GM21367 (cell line): ENCODE measurements at regions not wholly inside any gene's neighbourhood (a gene's known extent, or its start where the extent isn't known, plus 50 kb on each side); places are given as distances from the start of the nearest gene placed in this dataset.

ENCODE experiments used
- ATAC-seq: cut with Tn5 transposase; IDR thresholded peaks from one replicate; pipeline ENCODE4 v1.9.1; 2021; ENCODE audit not compliant: unreplicated experiment

DNA sequence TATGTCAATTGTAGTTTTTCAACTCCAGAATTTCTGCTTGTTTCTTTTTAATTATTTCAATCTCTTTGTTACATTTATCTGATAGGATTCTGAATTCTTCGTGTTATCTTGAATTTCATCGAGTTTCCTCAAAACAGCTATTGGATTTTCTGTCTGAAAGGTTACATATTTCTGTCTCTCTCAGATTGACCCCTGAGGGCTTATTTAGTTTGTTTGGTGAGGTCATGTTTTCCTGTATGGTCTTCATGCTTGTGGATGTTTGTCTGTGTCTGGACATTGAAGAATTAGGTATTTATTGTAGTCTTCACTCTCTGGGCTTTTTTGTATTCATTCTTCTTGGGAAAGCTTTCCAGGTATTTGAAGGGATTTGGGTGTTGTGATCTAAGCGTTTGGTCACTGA, 85.6 kb downstream of the SNAPC1 start:
- ATAC-seq: no peak

DNA sequence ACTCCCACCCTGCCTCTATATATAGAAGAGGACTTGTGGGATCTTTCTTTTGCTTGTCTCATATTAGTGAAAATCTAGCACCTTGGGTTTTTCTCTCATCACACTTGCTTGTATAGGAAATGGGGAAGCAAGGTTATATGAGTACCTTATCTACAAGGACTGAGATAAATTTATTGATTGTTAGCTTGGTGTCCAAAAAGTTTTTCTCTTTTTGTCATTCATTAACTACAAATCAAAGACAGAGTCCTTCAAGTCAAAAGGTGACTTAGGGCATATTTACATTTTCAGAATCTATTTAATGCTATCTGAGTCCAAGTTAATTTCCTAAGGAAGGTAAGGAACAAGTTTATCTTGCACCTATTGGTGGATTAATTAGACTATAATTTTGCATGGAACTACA, 92.7 kb downstream of the SNAPC1 start:
- no peak for ATAC-seq

DNA sequence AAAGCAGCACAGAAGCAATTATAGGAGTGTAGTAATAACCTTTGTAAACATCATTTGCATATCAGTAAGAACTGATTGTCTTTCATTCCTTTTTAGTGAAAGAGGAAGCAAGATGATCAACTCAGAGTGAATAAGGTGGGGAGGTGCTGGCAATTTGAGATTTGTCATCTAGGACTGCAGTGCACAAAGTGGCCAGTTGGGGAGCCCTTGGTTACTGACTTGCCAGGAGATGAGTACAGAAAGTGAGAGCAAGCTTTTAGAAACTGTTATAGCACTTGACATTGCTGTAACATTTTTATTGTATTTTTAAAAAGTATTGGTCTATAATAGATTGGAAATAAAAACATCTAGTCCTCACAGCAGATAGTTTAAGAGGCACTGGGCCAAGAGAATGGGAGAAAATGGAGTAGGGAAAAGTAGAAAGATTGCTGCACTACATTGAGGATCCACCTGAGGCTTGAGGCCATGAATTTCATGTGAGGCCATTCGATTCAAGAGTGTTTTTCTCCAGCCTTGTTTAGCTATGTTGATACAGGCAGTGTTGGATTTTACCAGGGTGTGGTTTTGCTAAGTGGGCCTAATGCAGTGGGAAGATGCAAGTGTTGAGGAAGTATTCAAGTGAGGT, 98.2 kb downstream of the SNAPC1 start:
- ATAC-seq: peak; percentile 97

DNA sequence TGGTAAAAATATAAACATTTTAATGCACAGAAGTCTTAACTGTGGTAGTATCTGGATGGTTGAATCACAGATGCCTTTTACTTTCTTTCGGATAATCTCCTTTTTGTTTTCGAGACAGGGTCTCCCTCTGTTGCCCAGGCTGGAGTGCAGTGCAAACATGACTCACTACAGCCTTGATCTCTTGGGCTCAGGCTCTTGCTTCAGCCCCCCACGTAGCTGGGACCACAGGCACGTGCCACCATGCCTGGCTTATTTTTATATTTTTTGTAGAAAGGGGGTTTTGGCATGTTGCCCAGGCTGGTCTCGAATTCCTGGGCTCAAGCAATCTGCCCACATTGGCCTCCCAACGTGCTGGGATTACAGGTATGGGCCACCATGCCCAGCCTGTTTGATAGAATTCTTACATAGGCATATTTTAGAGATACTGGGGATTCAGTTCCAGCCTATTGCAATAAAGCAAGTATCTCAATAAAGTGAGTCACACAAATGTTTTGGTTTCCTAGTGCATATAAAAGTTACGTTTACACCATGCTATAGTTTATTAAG, 99.2 kb downstream of the SNAPC1 start:
- ATAC-seq: no peak

DNA sequence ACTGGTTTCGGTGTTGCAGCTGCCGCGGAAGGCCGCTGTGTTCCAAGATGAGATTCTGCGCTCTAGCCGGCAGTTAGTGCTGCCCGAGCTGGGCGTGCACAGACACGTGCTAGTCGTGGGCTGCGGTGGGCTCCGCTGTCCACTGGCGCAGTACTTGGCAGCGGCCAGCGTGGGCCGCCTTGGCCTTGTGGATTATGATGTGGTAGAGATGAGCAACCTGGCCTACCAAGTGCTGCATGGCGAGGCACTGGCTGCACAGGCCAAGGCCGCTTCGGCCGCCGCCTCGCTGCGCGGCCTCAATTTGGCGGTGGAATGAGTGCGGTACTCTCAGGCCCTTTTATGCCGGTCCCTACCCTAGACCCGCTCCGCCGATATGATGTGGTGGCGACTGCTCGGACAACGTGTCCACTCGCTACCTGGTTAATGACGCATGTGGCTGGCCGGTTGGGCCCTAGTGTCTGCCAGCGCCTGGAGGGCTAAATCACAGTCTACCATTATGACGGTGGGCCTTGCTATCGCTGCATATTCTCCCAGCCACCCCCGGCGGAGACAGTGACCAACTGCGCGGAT, 102.2 kb downstream of the SNAPC1 start:
- ATAC-seq: no peak

DNA sequence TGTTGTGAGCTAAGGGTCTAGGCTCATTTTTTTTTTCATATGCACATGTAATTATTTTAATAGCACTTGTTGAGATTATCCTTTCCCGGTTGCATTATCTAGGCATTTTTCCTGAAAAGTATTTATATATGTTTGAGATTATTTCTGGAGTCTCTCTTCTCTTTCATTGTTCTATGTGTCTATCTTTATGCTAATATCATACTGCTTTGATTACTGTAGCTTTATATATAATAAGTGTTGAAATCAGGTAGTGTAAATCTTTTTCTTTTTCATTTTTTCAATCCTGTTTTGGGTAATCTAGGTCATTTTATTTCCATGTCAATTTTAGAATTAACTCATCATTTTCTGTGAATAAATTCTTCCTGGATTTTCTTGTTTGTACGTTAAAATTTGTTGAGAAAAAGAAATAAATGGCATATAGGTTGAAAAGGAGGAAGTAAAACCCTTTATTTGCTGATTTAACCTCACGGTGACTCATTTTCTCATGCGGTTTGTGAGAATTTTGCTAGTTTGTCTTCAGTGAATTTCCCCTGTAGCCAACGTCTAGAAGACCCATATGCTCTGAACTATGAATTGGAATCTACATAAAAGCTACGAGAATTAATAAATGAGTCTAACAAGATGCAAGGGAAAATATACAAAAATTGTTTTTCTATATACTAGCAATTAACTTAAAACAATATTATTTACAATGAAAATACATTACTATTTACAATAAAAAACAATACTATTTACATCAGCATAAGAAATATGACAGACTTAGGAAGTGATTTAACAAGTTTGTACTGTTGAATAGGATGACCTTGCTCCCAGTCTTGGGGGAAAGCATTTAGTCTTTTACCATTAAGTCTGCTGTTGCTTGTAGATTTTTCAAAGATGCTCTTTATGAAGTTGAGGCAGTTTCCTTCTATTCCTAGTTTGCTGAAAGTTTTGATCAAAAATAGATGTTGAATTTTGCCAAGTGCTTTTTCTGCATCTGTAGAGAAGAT, 105.0 kb downstream of the SNAPC1 start:
- ATAC-seq: peak; percentile 96

DNA sequence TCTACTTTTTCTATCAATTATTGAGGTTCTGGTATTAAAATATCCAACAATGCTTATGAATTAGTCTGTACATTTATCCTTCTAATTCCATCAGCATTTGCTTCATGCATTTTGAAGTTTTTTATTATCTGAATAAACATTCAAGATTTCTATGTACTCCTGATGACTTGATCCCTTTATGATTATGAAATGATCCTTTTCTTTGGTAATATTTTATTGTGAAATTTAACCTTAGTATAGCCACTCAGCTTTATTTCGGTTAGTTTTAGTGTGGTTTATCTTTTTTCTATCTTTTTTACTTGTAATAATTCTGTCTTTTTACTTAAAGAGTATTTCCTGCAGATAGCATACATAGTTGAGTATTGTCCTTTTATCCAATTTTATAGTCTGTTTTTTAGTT, 106.6 kb downstream of the SNAPC1 start:
- no peak for ATAC-seq

DNA sequence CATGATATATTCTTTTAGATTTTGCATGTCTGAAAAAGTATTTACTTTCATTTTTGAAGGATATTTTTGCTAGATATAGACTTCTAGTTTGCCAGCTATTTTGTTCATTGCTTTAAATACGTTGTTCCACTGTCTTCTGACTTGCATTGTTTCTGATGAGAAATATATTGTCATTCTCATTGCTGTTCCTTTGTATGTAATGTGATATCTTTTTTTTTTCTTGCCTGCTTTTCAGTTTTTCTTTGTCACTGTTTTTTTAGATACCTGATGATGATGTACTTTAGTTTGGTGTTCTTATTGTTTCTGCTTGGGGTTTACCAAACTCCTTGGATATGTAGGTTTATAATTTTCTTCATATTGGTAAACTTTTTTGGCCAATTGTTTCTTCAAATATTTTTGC, 107.9 kb downstream of the SNAPC1 start:
- no peak for ATAC-seq

DNA sequence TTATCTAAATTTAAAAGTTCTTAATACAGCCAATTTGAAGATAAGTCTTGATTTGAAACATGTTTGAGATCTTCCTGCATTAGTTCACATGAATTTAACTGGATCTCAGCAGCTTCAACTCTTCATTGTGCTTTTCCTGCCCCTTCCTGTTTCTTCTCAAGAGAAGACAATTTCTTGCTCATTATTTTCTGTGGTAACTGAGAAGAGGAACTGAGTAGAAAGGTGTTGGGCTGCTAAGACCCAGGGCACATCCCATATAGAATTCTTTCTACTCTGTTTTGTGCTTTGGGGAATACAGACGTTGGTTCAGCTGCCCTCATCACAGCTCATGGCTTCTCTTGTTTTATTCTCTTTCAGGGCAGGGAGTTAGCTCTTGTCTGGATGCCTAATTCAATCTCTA, 110.2 kb downstream of the SNAPC1 start:
- peak; percentile 97 for ATAC-seq

DNA sequence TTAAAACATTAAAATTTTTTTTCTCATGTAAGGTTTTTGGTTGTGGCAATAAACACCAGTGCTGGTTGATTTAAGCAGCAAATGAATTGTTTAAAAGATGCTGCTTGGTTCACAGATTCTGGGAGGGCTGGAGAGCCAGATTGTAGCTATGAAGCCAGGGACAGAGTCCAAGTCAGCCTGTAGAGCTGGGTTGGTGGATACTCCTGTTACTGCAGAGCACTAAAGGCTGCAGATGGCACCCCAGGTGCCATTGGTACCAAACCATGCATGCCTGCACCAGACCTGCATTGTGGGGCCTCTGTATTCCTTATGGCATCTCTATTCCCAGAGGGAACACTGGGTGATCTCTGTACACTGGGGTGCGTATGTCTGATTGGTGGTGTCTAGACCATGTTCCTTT, 113.3 kb downstream of the SNAPC1 start:
- no peak for ATAC-seq

DNA sequence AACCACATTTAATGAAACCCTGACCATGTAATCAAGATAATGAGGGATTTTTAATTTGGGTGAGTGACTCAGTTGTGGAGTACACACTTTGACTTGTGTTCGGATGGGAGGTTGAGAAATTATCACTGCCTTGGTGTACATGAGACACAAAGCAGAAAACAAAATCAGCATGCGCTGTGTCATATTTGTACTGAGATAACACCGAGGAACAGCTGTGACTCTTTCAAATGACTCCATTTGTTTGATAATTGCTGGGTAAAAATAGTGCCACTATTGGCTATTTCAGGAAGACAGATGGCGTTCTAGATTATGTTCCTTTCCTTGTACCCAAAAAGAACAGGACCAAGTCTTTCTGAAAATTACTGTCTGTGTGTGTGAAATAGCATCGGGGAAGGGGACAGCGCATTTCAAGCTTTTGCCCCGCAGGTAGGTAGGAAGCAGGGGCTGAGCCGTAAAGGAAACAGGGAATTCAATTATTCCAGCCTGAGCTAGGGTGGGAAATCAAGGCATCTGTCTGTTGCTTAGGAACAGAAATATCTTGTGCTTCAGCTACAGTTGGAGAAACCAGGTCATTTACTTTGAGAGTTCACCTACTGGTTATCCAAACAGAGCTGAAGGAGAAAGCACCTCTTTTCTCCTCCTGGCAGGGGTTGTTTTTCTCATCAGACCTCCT, 114.3 kb downstream of the SNAPC1 start:
- ATAC-seq: no peak

DNA sequence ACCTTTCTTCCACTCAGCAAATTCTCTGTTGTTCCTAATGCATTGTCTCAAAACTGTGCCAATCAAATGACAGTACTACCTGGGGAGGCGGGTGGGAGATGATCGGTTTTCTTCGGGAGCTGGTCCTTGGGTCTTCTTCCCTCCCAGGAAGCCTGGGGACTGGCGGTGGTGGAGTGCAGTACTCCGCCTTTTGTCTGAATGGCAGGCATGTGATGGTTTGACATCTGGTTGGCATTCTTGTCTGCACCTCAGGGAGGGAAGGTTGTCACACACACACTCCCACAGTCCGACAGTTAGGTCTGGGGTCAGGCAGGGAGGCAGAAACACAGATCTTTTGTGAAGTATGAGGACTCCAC, 114.8 kb downstream of the SNAPC1 start:
- ATAC-seq: no peak

DNA sequence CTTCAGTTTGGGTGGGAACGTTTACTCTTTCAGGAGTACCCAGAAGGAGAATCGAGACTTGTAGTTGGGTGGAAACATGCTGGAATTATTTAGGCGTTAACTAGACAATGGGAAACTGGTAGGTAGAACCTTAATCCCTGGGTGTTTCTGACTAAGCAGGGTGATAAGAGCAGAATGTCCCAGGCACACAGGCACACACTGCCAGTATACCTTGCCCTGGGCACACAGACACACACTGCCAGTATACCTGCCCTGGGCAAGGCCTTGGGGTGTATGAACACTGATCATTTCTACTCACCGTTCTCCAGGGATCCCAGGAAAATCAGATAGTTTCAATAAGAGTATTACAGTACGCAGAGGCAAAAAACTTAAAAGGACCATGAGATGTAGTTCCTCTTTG, 115.5 kb downstream of the SNAPC1 start:
- no peak for ATAC-seq

DNA sequence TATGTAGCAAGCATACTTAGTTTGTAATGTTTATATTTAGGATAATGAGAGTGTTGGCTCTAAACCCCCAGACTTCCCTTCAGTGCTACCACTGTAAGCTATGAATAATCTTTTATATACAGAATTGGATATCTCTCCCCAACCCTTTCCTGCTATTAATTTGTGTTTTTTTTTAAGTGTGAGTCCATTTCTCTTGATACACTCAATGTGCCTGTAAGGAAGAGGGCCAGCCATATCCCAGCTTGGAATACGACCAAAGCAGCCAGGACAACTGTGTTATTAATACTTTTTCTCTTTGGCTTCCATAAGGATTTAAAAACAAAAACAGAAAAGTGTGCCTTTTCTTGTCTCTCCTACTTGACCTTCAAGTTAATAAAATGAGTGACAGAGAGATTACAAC, 116.7 kb downstream of the SNAPC1 start:
- ATAC-seq: no peak

DNA sequence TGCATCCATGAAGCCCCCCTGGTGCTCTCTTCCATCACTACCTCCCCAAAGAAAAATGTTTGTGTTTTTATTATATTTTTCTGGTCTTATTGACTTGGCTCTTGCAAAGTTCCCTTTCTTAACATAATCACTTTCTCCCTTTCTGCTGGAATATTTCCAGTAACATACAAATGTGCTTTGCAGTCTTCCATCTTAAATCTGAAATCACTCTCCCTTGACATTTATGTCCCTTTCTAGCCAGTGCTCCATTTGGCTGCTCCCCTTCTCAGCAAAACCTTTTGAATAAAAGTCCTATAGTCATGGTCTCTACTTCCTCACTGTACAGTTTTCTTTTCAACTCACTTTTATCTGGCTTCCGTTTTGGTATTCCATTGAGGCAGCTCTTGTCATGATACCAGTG, 118.8 kb downstream of the SNAPC1 start:
- no peak for ATAC-seq

DNA sequence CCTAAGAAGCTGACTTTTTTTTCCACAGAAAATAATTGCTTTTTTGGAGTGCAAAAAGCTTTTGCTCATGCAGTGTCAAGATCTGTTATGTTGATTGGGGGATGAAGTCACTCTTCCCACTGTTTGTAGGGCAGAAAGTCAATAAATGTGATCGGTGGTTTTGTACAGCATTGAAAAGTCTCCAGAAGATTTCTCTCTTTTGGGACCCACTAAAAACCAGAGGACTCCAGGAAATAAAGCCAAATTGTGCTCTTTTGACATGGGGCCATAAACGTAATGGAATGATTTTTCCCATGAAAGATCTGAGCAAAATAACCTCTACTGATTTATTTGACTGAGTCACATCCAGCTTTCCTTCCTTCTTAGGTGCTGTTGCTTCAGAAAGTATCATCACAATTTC, 122.5 kb downstream of the SNAPC1 start:
- no peak for ATAC-seq

DNA sequence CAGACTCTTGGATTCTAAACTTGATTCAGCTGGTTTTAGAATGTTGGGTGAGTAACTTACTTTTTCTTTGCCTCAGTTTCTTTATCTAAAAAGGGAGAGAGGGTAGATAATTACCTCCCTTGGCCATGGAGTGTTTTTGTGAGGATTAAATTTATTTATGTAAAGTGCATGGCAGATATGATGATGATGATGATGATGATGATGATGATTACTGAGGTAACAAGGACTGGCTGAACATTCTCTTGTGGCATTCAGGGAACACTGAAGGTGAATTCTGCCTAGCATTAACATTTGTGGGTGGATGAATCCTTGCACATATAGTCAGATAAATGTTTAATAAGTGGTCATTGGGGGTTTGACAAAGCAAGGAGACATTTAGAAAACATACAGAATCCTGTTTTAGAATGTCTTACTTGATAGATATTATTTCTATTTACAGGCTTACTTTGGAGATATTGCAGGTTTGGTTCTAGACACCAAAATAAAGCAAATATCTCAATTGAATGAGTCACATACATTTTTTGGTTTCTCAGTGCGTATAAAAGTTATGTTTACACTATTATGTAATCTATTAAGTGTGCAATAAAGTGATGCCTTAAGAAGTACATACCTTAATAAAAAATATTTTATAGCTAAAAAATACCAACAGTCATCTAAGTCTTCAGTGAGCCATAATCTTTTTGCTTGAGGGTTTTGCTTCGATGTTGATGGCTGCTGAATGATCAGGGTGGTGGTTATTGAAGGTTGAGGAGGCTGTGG, 123.2 kb downstream of the SNAPC1 start:
- no peak for ATAC-seq

DNA sequence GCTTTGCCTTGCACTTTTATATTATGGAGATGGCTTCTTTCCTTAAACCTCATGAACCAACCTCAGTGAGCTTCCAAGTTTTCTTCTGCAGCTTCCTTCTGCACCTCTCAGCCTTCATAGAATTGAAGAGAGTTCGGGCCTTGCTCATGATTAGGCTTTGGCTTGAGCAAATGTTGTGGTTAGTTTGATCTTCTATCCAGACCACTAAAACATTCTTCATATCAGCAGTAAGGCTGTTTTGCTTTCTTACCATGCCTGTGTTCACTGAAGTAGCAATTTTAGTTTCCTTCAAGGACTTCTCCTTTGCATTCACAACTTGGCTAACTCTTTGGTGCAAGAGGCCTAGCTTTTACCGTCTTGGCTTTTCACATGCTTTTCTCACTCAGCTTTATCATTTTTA, 125.4 kb downstream of the SNAPC1 start:
- ATAC-seq: no peak

DNA sequence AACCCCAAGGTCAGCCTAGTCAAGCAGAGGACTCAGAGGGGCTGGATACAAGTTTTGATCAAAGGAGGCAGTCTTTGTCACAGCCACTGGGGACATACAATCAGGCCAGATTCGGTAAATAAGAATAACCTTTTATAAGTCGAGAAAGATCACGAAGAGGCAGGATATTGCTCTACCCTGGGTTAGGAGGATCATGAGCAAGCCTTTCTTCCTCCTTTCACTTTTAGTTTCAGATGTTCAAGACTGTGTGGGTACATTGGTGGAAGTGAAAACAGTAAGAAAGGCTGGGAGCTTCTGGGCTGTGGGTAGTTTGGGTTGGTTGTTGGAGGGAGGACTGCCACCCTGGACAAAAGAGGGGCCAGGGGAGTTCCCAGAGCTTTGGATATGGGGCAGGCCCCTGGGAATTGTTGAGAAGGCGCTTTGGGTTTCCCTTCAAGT, 127.7 kb downstream of the SNAPC1 start:
- ATAC-seq: peak; percentile 99

DNA sequence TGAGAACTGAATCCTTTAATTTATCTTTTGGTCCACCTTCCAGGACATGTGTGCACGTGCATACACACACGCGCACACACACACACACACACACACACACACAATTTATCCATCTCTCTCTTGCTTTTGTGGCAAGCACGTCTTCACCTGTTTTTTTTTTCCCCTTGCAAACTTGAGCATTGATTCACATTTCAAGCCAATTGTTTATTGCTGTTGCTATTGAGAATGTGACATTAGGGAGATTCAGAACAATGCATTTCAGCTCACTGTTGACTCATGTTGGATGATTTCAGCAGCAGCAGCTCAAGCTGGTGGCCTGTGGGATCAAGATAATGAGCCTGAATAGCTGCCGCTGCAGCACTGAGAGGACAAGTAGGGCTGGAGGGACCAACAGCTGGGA, 128.9 kb downstream of the SNAPC1 start:
- no peak for ATAC-seq

DNA sequence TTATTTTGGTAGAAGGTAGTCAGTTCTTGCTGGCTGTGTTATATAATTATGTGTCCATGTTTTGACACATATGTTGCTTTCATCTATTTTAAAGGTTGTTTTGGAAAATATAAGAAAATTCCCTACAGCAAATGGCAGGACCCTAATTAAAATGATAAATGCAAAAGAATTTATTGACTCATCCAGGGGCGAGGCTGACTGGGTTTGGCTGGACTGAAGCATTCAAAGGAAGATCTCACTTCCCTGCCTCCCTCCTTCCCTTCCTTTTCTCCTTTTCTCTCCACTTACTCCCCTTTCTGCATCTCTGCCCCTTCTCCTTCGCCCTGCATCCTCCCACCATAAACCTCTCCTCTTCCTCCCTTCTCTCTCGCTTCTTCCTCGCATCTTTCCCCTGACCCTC, 129.6 kb downstream of the SNAPC1 start:
- no peak for ATAC-seq
